ENCODE measurements at regions not wholly inside any gene's neighbourhood (a gene's known extent, or its start where the extent isn't known, plus 50 kb on each side); places are given as distances from the start of the nearest gene placed in this dataset.

DNA sequence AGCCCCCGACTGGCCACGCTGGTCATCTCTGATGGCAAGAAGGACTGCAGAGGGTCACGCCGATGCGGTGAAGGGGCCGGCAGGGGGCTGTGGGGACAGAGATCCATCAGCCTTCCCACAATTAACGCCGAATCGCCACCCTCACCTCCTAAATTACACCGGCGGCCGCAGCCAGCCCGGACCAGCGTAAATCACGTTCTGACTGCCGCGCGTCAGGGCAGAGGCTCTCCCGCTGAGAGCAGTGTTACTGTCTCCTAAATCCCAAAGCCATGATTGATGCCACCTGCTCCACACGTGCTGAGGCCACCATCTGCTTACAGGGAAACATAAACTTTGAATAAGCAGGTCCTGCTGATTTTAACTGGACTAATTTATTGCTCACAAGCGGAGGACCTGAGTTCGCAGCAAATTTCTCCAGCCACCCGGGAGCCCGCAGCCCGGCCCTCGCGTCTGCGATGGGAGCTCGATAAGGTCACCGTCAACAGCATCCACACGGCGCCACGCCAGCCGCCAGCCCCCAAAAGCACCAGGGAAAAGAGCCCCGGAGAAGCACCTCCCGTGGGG lies 127.3 kb upstream of the NKX1-1 start:
- no peaks in the 10 kb centered on the region for H3K36me3 ChIP-seq
- H3K4me1 ChIP-seq (ENCODE audit: low read depth) = no peaks in the 10 kb centered on the region
- no peaks in the 10 kb centered on the region for H3K9me3 ChIP-seq (ENCODE audit: low read depth)
- H3K27ac ChIP-seq = no peak overlapping the region
- TF ChIP-seq, protein P1, sequence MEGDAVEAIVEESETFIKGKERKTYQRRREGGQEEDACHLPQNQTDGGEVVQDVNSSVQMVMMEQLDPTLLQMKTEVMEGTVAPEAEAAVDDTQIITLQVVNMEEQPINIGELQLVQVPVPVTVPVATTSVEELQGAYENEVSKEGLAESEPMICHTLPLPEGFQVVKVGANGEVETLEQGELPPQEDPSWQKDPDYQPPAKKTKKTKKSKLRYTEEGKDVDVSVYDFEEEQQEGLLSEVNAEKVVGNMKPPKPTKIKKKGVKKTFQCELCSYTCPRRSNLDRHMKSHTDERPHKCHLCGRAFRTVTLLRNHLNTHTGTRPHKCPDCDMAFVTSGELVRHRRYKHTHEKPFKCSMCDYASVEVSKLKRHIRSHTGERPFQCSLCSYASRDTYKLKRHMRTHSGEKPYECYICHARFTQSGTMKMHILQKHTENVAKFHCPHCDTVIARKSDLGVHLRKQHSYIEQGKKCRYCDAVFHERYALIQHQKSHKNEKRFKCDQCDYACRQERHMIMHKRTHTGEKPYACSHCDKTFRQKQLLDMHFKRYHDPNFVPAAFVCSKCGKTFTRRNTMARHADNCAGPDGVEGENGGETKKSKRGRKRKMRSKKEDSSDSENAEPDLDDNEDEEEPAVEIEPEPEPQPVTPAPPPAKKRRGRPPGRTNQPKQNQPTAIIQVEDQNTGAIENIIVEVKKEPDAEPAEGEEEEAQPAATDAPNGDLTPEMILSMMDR (IDR thresholded peaks at IDR 0.05; ENCODE audit: low read depth, low read length) = no peak
- peaks cover 11% of the 10 kb centered on the region for H3K27me3 ChIP-seq
- DNase-seq (ENCODE audit: low read depth in 1 of 2, low spot score in 1 of 2) = no peak
- H3K4me3 ChIP-seq = no peak overlapping the region

- DNase-seq (ENCODE audit: low read depth in 1 of 2, low spot score in 1 of 2) = no peak
- Histone ChIP-seq H3K27ac (no peak overlapping the region), H3K4me3 (no peak overlapping the region), H3K27me3 (peaks cover 20% of the 10 kb centered on the region), H3K36me3 (no peaks in the 10 kb centered on the region), H3K4me1 (ENCODE audit: low read depth) (no peaks in the 10 kb centered on the region), H3K9me3 (ENCODE audit: low read depth) (no peaks in the 10 kb centered on the region)
- TF ChIP-seq, protein P1 (IDR thresholded peaks at IDR 0.05; ENCODE audit: low read depth, low read length) = no peak
Observed at GRCh38 chr4:1532549-1533395, 126.5 kb upstream of the NKX1-1 start.

DNA sequence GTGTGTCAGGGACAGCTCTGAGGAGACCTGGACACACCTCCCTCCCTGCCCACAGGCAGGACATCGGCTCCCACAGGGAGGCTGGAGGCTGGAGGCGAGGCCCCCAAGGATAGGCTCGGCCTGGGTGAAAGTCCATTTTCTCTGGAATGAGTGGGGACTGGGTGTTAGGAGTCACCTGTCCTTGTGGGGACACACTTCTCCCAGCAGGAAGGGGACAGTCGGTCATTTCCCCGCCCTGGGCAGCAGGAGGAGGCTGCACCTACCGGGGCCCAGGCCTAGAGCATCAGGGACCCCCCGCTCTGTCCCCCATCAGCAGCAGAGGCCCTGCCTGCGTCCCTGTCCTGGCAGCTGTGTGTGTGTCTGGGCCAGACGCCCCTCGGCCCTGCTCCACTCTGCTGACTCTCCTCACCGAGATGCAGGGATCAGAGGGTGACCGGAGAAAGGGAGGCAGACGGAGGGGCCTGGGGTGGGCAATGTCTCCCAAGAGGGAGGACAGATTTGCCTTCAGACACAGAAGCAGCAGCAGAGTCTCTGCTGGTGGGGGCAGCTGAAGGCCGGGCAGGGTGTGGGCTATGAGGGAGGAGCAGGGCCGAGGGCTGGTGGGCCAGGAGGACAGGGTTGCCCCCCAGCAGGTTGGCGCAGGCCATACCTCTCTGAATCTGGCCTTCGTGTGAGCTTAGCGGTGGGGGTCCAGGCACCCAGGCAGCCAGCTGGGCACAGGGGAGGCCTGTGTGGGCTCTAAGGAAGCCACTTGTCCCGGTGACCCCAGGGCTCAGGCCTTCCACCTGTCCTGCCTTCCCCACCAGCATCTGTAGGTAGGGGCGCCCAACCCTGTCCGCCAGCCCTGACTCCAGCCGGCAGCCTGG lies 125.7 kb upstream of the NKX1-1 start:
- Histone ChIP-seq H3K27me3 (peaks cover 27% of the 10 kb centered on the region), H3K4me1 (ENCODE audit: low read depth) (no peaks in the 10 kb centered on the region), H3K27ac (no peak overlapping the region), H3K36me3 (no peaks in the 10 kb centered on the region), H3K4me3 (no peak overlapping the region), H3K9me3 (ENCODE audit: low read depth) (no peaks in the 10 kb centered on the region)
- TF ChIP-seq, protein P1 (IDR thresholded peaks at IDR 0.05; ENCODE audit: low read depth, low read length) = no peak
- no peak for DNase-seq (ENCODE audit: low read depth in 1 of 2, low spot score in 1 of 2)

DNA sequence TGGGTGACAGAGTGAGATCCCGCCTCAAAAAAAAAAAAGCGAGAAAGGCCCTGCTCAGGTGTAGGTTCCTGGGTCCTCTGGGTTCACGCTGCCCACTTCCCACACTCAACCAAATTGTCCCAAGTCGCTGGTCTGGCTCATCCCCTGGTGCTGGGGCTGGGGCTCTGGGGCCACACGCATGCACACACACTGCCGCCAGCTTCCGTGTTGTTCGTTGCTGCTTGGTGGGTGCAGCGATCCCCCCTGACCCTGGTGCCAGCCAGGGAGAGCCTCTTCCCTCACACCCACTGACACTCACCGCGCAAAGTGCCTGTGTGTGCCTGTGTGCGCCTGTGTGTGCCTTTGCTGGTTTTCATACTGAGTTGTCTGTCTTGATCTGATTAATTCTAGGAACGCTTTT lies 124.1 kb upstream of the NKX1-1 start:
- no peaks in the 10 kb centered on the region for H3K9me3 ChIP-seq (ENCODE audit: low read depth)
- H3K4me3 ChIP-seq = no peak overlapping the region
- no peak for DNase-seq (ENCODE audit: low read depth in 1 of 2, low spot score in 1 of 2)
- H3K4me1 ChIP-seq (ENCODE audit: low read depth) = no peaks in the 10 kb centered on the region
- TF ChIP-seq, protein P1 (IDR thresholded peaks at IDR 0.05; ENCODE audit: low read depth, low read length) = no peak
- H3K36me3 ChIP-seq = no peaks in the 10 kb centered on the region
- no peak overlapping the region for H3K27ac ChIP-seq
- H3K27me3 ChIP-seq = peaks cover 39% of the 10 kb centered on the region

- DNase-seq (ENCODE audit: low read depth in 1 of 2, low spot score in 1 of 2) = no peak
- no peaks in the 10 kb centered on the region for H3K4me1 ChIP-seq (ENCODE audit: low read depth)
- peaks cover 59% of the 10 kb centered on the region for H3K27me3 ChIP-seq
- H3K36me3 ChIP-seq = no peaks in the 10 kb centered on the region
- H3K4me3 ChIP-seq = no peak overlapping the region
- no peak overlapping the region for H3K27ac ChIP-seq
- no peaks in the 10 kb centered on the region for H3K9me3 ChIP-seq (ENCODE audit: low read depth)
- TF ChIP-seq, protein P1 (IDR thresholded peaks at IDR 0.05; ENCODE audit: low read depth, low read length) = no peak
Observed at GRCh38 chr4:1524761-1525160, 118.5 kb upstream of the NKX1-1 start.

All from cardiac muscle cell (in vitro differentiated cells and primary cell).